ENCODE measurements at regions not wholly inside any gene's neighbourhood (a gene's known extent, or its start where the extent isn't known, plus 50 kb on each side); places are given as distances from the start of the nearest gene placed in this dataset.

GRCh38 chr11:129694966-129695365 is 120.7 kb upstream of the TMEM45B start:
- Histone ChIP-seq H3K79me2 (ENCODE audit: control insufficient read depth, insufficient read depth, low read length) (no peaks in the 10 kb centered on the region), H2AFZ (ENCODE audit: control insufficient read depth, low read depth, low read length) (no peak overlapping the region), H3K4me3 (no peak overlapping the region), H3K36me3 (ENCODE audit: control insufficient read depth in 2 of 2, insufficient read depth in 2 of 2, low read length in 1 of 2) (no peaks in the 10 kb centered on the region), H3K9me3 (replicated peaks; ENCODE audit: control insufficient read depth, insufficient read depth, low read length) (no peaks in the 10 kb centered on the region), H3K27me3 (replicated peaks in 1 of 2; ENCODE audit: control insufficient read depth in 2 of 2, insufficient read depth in 2 of 2, low read length in 1 of 2) (no peaks in the 10 kb centered on the region), H3K9ac (ENCODE audit: control insufficient read depth, insufficient read depth, low read length) (no peak overlapping the region), H3K4me2 (ENCODE audit: control insufficient read depth, insufficient read depth) (no peak overlapping the region), H3K4me1 (ENCODE audit: control insufficient read depth, insufficient read depth, low read length) (0 out of 2 replicates have a peak, but pooled peaks cover 2% of the 10 kb centered on the region), H3K27ac (ENCODE audit: control insufficient read depth, insufficient read depth) (no peak overlapping the region), H4K20me1 (ENCODE audit: control insufficient read depth, insufficient read depth) (no peaks in the 10 kb centered on the region)
- RAD21 ChIA-PET (ENCODE audit: unreplicated experiment), result interaction anchor here (1.2 kb wide), 1 partner anchor 331 kb away, joined by 3 read pairs; no protein-coding TSS in a partner anchor
- FAIRE-seq (no peak), DNase-seq (ENCODE audit: low read depth, low spot score) (no peak), ATAC-seq (no peak)
- CTCF ChIA-PET, result interaction anchor here (0.6 to 2.1 kb wide), 5 partner anchors 56 to 919 kb away, joined by 3 to 8 read pairs (median 3); partner anchors contain the start of gene BARX2
- in situ Hi-C loops (cut with MboI), result no loop called here
- no TSS peak for BruUV-seq (replicated peaks)
- POLR2A ChIA-PET, result no interaction called here
- WGBS (ENCODE audit: insufficient coverage, insufficient replicate concordance, low lambda C conversion rate, missing lambda C conversion rate), result 38% methylated on average over 10 of the region's 10 CpGs
- intact Hi-C loops (cut with micrococcal nuclease; ENCODE audit: unreplicated experiment), result loop anchor here (5.0 to 10.0 kb wide), 2 partner anchors 318 to 580 kb away; partner anchors contain the start of gene BARX2
- TF ChIP-seq NFXL1 (IDR thresholded peaks at IDR 0.05; ENCODE audit: borderline replicate concordance) (no peak), RB1 (IDR thresholded peaks at IDR 0.05; ENCODE audit: borderline replicate concordance) (no peak), CEBPB (IDR thresholded peaks at IDR 0.05; ENCODE audit: borderline replicate concordance in 1 of 2, low read depth in 2 of 2, low read length in 2 of 2) (no peak), USF2 (IDR thresholded peaks at IDR 0.05; ENCODE audit: borderline replicate concordance, low read depth, low read length) (no peak), SREBF1 (IDR thresholded peaks at IDR 0.05; ENCODE audit: low read length) (no peak), BHLHE40 (IDR thresholded peaks at IDR 0.05; ENCODE audit: borderline replicate concordance in 1 of 2, low read depth in 2 of 2, low read length in 1 of 2) (no peak), JUND (IDR thresholded peaks at IDR 0.05; ENCODE audit: low read depth, low read length) (no peak), CEBPZ (IDR thresholded peaks at IDR 0.05; ENCODE audit: low read depth, low read length) (no peak), HDAC6 (IDR thresholded peaks at IDR 0.05; ENCODE audit: unreplicated experiment) (no peak), IKZF2 (IDR thresholded peaks at IDR 0.05) (no peak)
- SMC1A ChIA-PET (ENCODE audit: uncharacterized antibody, unreplicated experiment), result no interaction called here
